ENCODE measurements at regions not wholly inside any gene's neighbourhood (a gene's known extent, or its start where the extent isn't known, plus 50 kb on each side); places are given as distances from the start of the nearest gene placed in this dataset.

- Histone ChIP-seq H3K27ac (no peak overlapping the region), H3K36me3 (no peaks in the 10 kb centered on the region), H3K4me3 (no peak overlapping the region), H3K4me1 (ENCODE audit: insufficient read depth) (no peaks in the 10 kb centered on the region), H3K27me3 (no peaks in the 10 kb centered on the region), H3K9me3 (no peaks in the 10 kb centered on the region)
- TF ChIP-seq EP300 (IDR thresholded peaks at IDR 0.05) (no peak), CTCF (IDR thresholded peaks at IDR 0.05) (no peak), POLR2A (IDR thresholded peaks at IDR 0.05) (no peak)
- intact Hi-C loops (cut with DNase I) = loop anchor here in 1 of 4 donors (5.0 kb wide), 1 partner anchor 776 kb away; no protein-coding TSS in a partner anchor
- no peak for DNase-seq
These were observed 341.1 kb downstream of the TGFB2 start for GRCh38 chr1:218686258-218686657.

GRCh38 chr1:218686761-218687160 lies 341.6 kb downstream of the TGFB2 start:
- no peaks in the 10 kb centered on the region for H3K4me1 ChIP-seq (ENCODE audit: insufficient read depth)
- DNase-seq = no peak
- no peaks in the 10 kb centered on the region for H3K9me3 ChIP-seq
- H3K27ac ChIP-seq = no peak overlapping the region
- WGBS, 3 donors = 58 to 65% (median 63%) methylated on average over 1 of the region's 1 CpG
- H3K36me3 ChIP-seq = no peaks in the 10 kb centered on the region
- intact Hi-C loops (cut with DNase I) = loop anchor here in 1 of 4 donors (5.0 kb wide), 1 partner anchor 776 kb away; no protein-coding TSS in a partner anchor
- TF ChIP-seq CTCF (IDR thresholded peaks at IDR 0.05) = no peak
- no peaks in the 10 kb centered on the region for H3K27me3 ChIP-seq
- H3K4me3 ChIP-seq = no peak overlapping the region

GRCh38 chr1:218692808-218693207 lies 347.7 kb downstream of the TGFB2 start:
- Histone ChIP-seq H3K27ac (no peak overlapping the region), H3K4me1 (ENCODE audit: insufficient read depth) (peaks cover 3% of the 10 kb centered on the region), H3K27me3 (no peaks in the 10 kb centered on the region), H3K4me3 (no peak overlapping the region), H3K36me3 (no peaks in the 10 kb centered on the region), H3K9me3 (no peaks in the 10 kb centered on the region)
- intact Hi-C loops (cut with DNase I) = no loop called here
- TF ChIP-seq POLR2A (IDR thresholded peaks at IDR 0.05) (no peak), EP300 (IDR thresholded peaks at IDR 0.05) (no peak), CTCF (IDR thresholded peaks at IDR 0.05) (no peak)
- 87 to 98% (median 97%) methylated on average over 2 of the region's 2 CpGs for WGBS, 3 donors
- DNase-seq = no peak

GRCh38 chr1:218693599-218693998 lies 348.5 kb downstream of the TGFB2 start:
- no peak overlapping the region for H3K4me3 ChIP-seq
- no peak overlapping the region for H3K27ac ChIP-seq
- no peaks in the 10 kb centered on the region for H3K9me3 ChIP-seq
- DNase-seq = no peak
- no peaks in the 10 kb centered on the region for H3K36me3 ChIP-seq
- intact Hi-C loops (cut with DNase I) = no loop called here
- 21 to 38% (median 30%) methylated on average over 2 of the region's 2 CpGs for WGBS, 3 donors
- H3K27me3 ChIP-seq = no peaks in the 10 kb centered on the region
- no peak for TF ChIP-seq EP300 (IDR thresholded peaks at IDR 0.05)
- no peak for TF ChIP-seq POLR2A (IDR thresholded peaks at IDR 0.05)
- no peak for TF ChIP-seq CTCF (IDR thresholded peaks at IDR 0.05)
- H3K4me1 ChIP-seq (ENCODE audit: insufficient read depth) = peaks cover 3% of the 10 kb centered on the region

- H3K4me3 ChIP-seq = no peak overlapping the region
- no peak for DNase-seq
- no peaks in the 10 kb centered on the region for H3K9me3 ChIP-seq
- WGBS, 3 donors = 43 to 68% (median 55%) methylated on average over 3 of the region's 3 CpGs
- TF ChIP-seq POLR2A (IDR thresholded peaks at IDR 0.05) = no peak
- TF ChIP-seq CTCF (IDR thresholded peaks at IDR 0.05) = no peak
- no peak for TF ChIP-seq EP300 (IDR thresholded peaks at IDR 0.05)
- H3K4me1 ChIP-seq (ENCODE audit: insufficient read depth) = peaks cover 3% of the 10 kb centered on the region
- H3K27ac ChIP-seq = no peak overlapping the region
- intact Hi-C loops (cut with DNase I) = no loop called here
- no peaks in the 10 kb centered on the region for H3K36me3 ChIP-seq
- H3K27me3 ChIP-seq = no peaks in the 10 kb centered on the region
These were observed 348.9 kb downstream of the TGFB2 start for GRCh38 chr1:218694085-218694484.

Data from ovary (tissue), 7 donors.